Lower leg skin (tissue), 4 donors: ENCODE measurements at regions not wholly inside any gene's neighbourhood (a gene's known extent, or its start where the extent isn't known, plus 50 kb on each side); places are given as distances from the start of the nearest gene placed in this dataset.

Experiments used
- DNase-seq, 2 donors: peaks; one replicate each; pipeline ENCODE4 v3.0.0-alpha.2; 2019; ENCODE audit warnings: low spot score in 2 of 2
- H3K4me3 ChIP-seq: fragments of 200-600 bp; sonication (generic); 2 replicates; pipeline ENCODE4 v1.5.1; 2017; ENCODE audit warnings: mild to moderate bottlenecking, low read depth; ENCODE audit not compliant: poor library complexity, severe bottlenecking
- CTCF ChIP-seq, 3 donors: fragments of 450-650 bp; IDR thresholded peaks; one replicate each; pipeline ENCODE4 v1.5.1; 2016; ENCODE audit warnings: antibody characterized with exemption in 3 of 3, mild to moderate bottlenecking in 3 of 3, moderate library complexity in 2 of 3
- POLR2A ChIP-seq, 2 donors: fragments of 450-650 bp; IDR thresholded peaks; one replicate each; pipeline ENCODE4 v1.6.1; 2016 to 2017; ENCODE audit warnings: antibody characterized with exemption in 2 of 2, mild to moderate bottlenecking in 1 of 2, moderate library complexity in 1 of 2
- WGBS, 2 donors: methylation state at CpG; one replicate each; pipeline ENCODE4 v1.1.5; 2018; 5-methylcytosine and 5-hydroxymethylcytosine counted together
- intact Hi-C: fragments of 100-400 bp; cut with DNase I; formaldehyde crosslinking; loops from one replicate; pipeline ENCODE4 v1.15.0; 2023; ENCODE audit warnings: low total_unique reads

GRCh38 chr21:27062443-27062842 is 95.6 kb upstream of the ADAMTS5 start:
- TF ChIP-seq CTCF (IDR thresholded peaks at IDR 0.05) (no peak), POLR2A (IDR thresholded peaks at IDR 0.05) (no peak)
- H3K4me3 ChIP-seq: no peak overlapping the region
- DNase-seq: no peak
- WGBS, 2 donors: 50 to 61% methylated on average over 1 of the region's 1 CpG
- intact Hi-C loops: no loop called here

GRCh38 chr21:27061770-27062169 is 94.9 kb upstream of the ADAMTS5 start:
- no peak for DNase-seq
- intact Hi-C loops: no loop called here
- no peak for TF ChIP-seq CTCF (IDR thresholded peaks at IDR 0.05)
- TF ChIP-seq POLR2A (IDR thresholded peaks at IDR 0.05): no peak
- H3K4me3 ChIP-seq: no peak overlapping the region

- 84 to 87% methylated on average over 2 of the region's 2 CpGs for WGBS, 2 donors
- no peak overlapping the region for H3K4me3 ChIP-seq
- intact Hi-C loops: no loop called here
- TF ChIP-seq POLR2A (IDR thresholded peaks at IDR 0.05) (no peak), CTCF (IDR thresholded peaks at IDR 0.05) (no peak)
- no peak for DNase-seq
These were observed 93.3 kb upstream of the ADAMTS5 start for GRCh38 chr21:27060190-27060589.

- intact Hi-C loops: no loop called here
- 89 to 91% methylated on average over 2 of the region's 2 CpGs for WGBS, 2 donors
- DNase-seq: no peak
- H3K4me3 ChIP-seq: no peak overlapping the region
- TF ChIP-seq POLR2A (IDR thresholded peaks at IDR 0.05): no peak
These were observed 92.1 kb upstream of the ADAMTS5 start for GRCh38 chr21:27058673-27059605.

GRCh38 chr21:27057997-27058396 is 91.1 kb upstream of the ADAMTS5 start:
- TF ChIP-seq CTCF (IDR thresholded peaks at IDR 0.05): no peak
- no peak for TF ChIP-seq POLR2A (IDR thresholded peaks at IDR 0.05)
- no peak overlapping the region for H3K4me3 ChIP-seq
- WGBS, 2 donors: 81 to 86% methylated on average over 1 of the region's 1 CpG
- no peak for DNase-seq
- intact Hi-C loops: no loop called here

GRCh38 chr21:27047658-27048314 is 80.9 kb upstream of the ADAMTS5 start:
- intact Hi-C loops: no loop called here
- no peak overlapping the region for H3K4me3 ChIP-seq
- TF ChIP-seq POLR2A (IDR thresholded peaks at IDR 0.05) (no peak), CTCF (IDR thresholded peaks at IDR 0.05) (no peak)
- no peak for DNase-seq
